ENCODE measurements at regions not wholly inside any gene's neighbourhood (a gene's known extent, or its start where the extent isn't known, plus 50 kb on each side); places are given as distances from the start of the nearest gene placed in this dataset.

GRCh38 chr18:55124078-55124763, 165.0 kb upstream of the CCDC68 start:
- no peak for DNase-seq (ENCODE audit: low read depth)
- TF ChIP-seq CTCF (IDR thresholded peaks at IDR 0.05; ENCODE audit: control insufficient read depth, insufficient read depth, low read depth, low read length, missing control alignments), result no peak
- H3K4me3 ChIP-seq (ENCODE audit: control insufficient read depth, low read depth, low read length), result no peak overlapping the region

GRCh38 chr18:55123361-55123760, 164.1 kb upstream of the CCDC68 start:
- no peak for DNase-seq (ENCODE audit: low read depth)
- no peak overlapping the region for H3K4me3 ChIP-seq (ENCODE audit: control insufficient read depth, low read depth, low read length)
- TF ChIP-seq CTCF (IDR thresholded peaks at IDR 0.05; ENCODE audit: control insufficient read depth, insufficient read depth, low read depth, low read length, missing control alignments), result no peak

- no peak for DNase-seq (ENCODE audit: low read depth)
- H3K4me3 ChIP-seq (ENCODE audit: control insufficient read depth, low read depth, low read length), result no peak overlapping the region
- no peak for TF ChIP-seq CTCF (IDR thresholded peaks at IDR 0.05; ENCODE audit: control insufficient read depth, insufficient read depth, low read depth, low read length, missing control alignments)
Measured at GRCh38 chr18:55121397-55122170, 162.3 kb upstream of the CCDC68 start.

GRCh38 chr18:55120896-55121295, 161.6 kb upstream of the CCDC68 start:
- no peak for TF ChIP-seq CTCF (IDR thresholded peaks at IDR 0.05; ENCODE audit: control insufficient read depth, insufficient read depth, low read depth, low read length, missing control alignments)
- H3K4me3 ChIP-seq (ENCODE audit: control insufficient read depth, low read depth, low read length), result no peak overlapping the region
- DNase-seq (ENCODE audit: low read depth), result no peak

- DNase-seq (ENCODE audit: low read depth), result no peak
Measured at GRCh38 chr18:55119434-55119833, 160.2 kb upstream of the CCDC68 start.

GRCh38 chr18:55119016-55119415, 159.8 kb upstream of the CCDC68 start:
- no peak overlapping the region for H3K4me3 ChIP-seq (ENCODE audit: control insufficient read depth, low read depth, low read length)
- no peak for DNase-seq (ENCODE audit: low read depth)
- TF ChIP-seq CTCF (IDR thresholded peaks at IDR 0.05; ENCODE audit: control insufficient read depth, insufficient read depth, low read depth, low read length, missing control alignments), result no peak

More at GRCh38 chr18:55119434-55119833, 160.2 kb upstream of the CCDC68 start:
- no peak overlapping the region for H3K4me3 ChIP-seq (ENCODE audit: control insufficient read depth, low read depth, low read length)
- no peak for TF ChIP-seq CTCF (IDR thresholded peaks at IDR 0.05; ENCODE audit: control insufficient read depth, insufficient read depth, low read depth, low read length, missing control alignments)

Data from AG09309 (cell line).